H1 (cell line): ENCODE measurements at regions not wholly inside any gene's neighbourhood (a gene's known extent, or its start where the extent isn't known, plus 50 kb on each side); places are given as distances from the start of the nearest gene placed in this dataset.

ENCODE experiments used
- CTCF ChIA-PET: fragments of 300-600 bp; sonication (Branson Sonifier 250); formaldehyde crosslinking; loops from one replicate; lab custom pipeline; 2021; ENCODE audit not compliant: partially characterized antibody; lab: Charles Lee
- POLR2A ChIA-PET: fragments of 300-600 bp; sonication (Branson Sonifier 250); formaldehyde crosslinking; loops from one replicate; lab custom pipeline; 2021; ENCODE audit warnings: inconsistent platforms; ENCODE audit not compliant: partially characterized antibody; lab: Charles Lee
- DNase-seq, 2 experiments: peaks; one replicate each; pipeline versions ENCODE4 v3.0.0 to v3.0.0-alpha.2; 2010 to 2022; ENCODE audit warnings: low spot score in 2 of 2, low read depth in 1 of 2, mixed read lengths in 1 of 2
- FAIRE-seq: peaks from 2 replicates; lab custom pipeline; 2011; peaks lifted over from hg19 to GRCh38; lab: Jason Lieb, UNC
- H2AFZ ChIP-seq: 2 replicates; pipeline ENCODE4 v1.8.1; 2012; ENCODE audit warnings: low read length, inconsistent platforms
- H2AK5ac ChIP-seq: 2 replicates; pipeline ENCODE4 v1.6.1; 2013; ENCODE audit warnings: low read depth, low read length
- H2BK120ac ChIP-seq: replicated peaks from 2 replicates; pipeline ENCODE3; 2013; ENCODE audit warnings: low read depth, low read length, inconsistent platforms
- H2BK12ac ChIP-seq: 2 replicates; pipeline ENCODE4 v1.6.1; 2013; ENCODE audit warnings: low read depth, low read length
- H2BK15ac ChIP-seq: 2 replicates; pipeline ENCODE4 v1.6.1; 2013; ENCODE audit warnings: low read length
- H2BK20ac ChIP-seq: 2 replicates; pipeline ENCODE4 v1.6.1; 2013; ENCODE audit warnings: low read length
- H2BK5ac ChIP-seq: 2 replicates; pipeline ENCODE4 v1.6.1; 2013; ENCODE audit warnings: low read depth, low read length
- H3K14ac ChIP-seq: 2 replicates; pipeline ENCODE4 v1.6.1; 2013; ENCODE audit warnings: inconsistent platforms; ENCODE audit not compliant: insufficient read length
- H3K18ac ChIP-seq: 2 replicates; pipeline ENCODE4 v1.6.1; 2013; ENCODE audit warnings: low read length; ENCODE audit errors: extremely low read depth
- H3K23ac ChIP-seq: 2 replicates; pipeline ENCODE4 v1.6.1; 2013; ENCODE audit warnings: inconsistent platforms; ENCODE audit not compliant: insufficient read length
- H3K23me2 ChIP-seq: 2 replicates; pipeline ENCODE4 v1.6.1; 2013; ENCODE audit warnings: low read depth, low read length
- H3K27ac ChIP-seq: 2 replicates; pipeline ENCODE4 v1.6.1; 2011; ENCODE audit warnings: low read depth, low read length, inconsistent platforms
- H3K27me3 ChIP-seq, 4 experiments: replicated peaks in 1 of 4; 1 replicate in 1 of 4; 2 replicates in 3 of 4; pipeline versions ENCODE4 v1.6.1 to v1.8.1; 2011 to 2013; ENCODE audit warnings: low read length in 3 of 4, mild to moderate bottlenecking in 3 of 4, inconsistent platforms in 2 of 4, mixed read lengths in 2 of 4, moderate library complexity in 1 of 4; ENCODE audit not compliant: control insufficient read depth in 3 of 4, insufficient read depth in 3 of 4; ENCODE audit errors: extremely low read depth in 1 of 4
- H3K36me3 ChIP-seq, 4 experiments: 2 replicates each; pipeline versions ENCODE4 v1.6.1 to v1.8.1; 2011 to 2013; ENCODE audit warnings: mild to moderate bottlenecking in 4 of 4, low read length in 3 of 4, moderate library complexity in 2 of 4, control low read depth in 1 of 4, inconsistent platforms in 1 of 4; ENCODE audit not compliant: insufficient read depth in 4 of 4, control insufficient read depth in 2 of 4
- H3K4ac ChIP-seq: replicated peaks from 2 replicates; pipeline ENCODE3; 2013; ENCODE audit warnings: low read length, low read depth, mixed read lengths, inconsistent platforms; ENCODE audit not compliant: insufficient read length
- H3K4me1 ChIP-seq, 4 experiments: replicated peaks in 1 of 4; 1 replicate in 1 of 4; 2 replicates in 3 of 4; pipeline versions ENCODE4 v1.6.1 to v1.8.1; 2011 to 2013; ENCODE audit warnings: low read length in 3 of 4, inconsistent platforms in 2 of 4, mixed read lengths in 1 of 4; ENCODE audit not compliant: insufficient read depth in 4 of 4, control insufficient read depth in 3 of 4
- H3K4me2 ChIP-seq, 2 experiments: 2 replicates each; pipeline versions ENCODE4 v1.6.1 to v1.8.1; 2011 to 2013; ENCODE audit warnings: low read depth in 2 of 2, low read length in 2 of 2, control low read depth in 1 of 2, inconsistent platforms in 1 of 2, mild to moderate bottlenecking in 1 of 2; ENCODE audit not compliant: insufficient read depth in 1 of 2
- H3K4me3 ChIP-seq, 4 experiments: fragments of 200-600, 300-600 bp in 1 of 4; sonication (generic), shearing (Covaris generic), sonication (Bioruptor Twin) in 1 of 4; 2 replicates each; pipeline versions ENCODE4 v1.5.1 to v1.8.1; 2011 to 2016; ENCODE audit warnings: low read length in 4 of 4, low read depth in 3 of 4, control low read depth in 2 of 4, inconsistent platforms in 2 of 4, mild to moderate bottlenecking in 2 of 4, mixed read lengths in 1 of 4, moderate library complexity in 1 of 4; ENCODE audit not compliant: insufficient read depth in 2 of 4; ENCODE audit errors: extremely low read depth in 1 of 4
- H3K56ac ChIP-seq: replicated peaks from 2 replicates; pipeline ENCODE3; 2013; ENCODE audit warnings: low read depth, mild to moderate bottlenecking, mixed read lengths, low read length, inconsistent platforms; ENCODE audit not compliant: insufficient read length
- H3K79me1 ChIP-seq: 2 replicates; pipeline ENCODE4 v1.6.1; 2013; ENCODE audit warnings: low read depth, low read length, control low read depth
- H3K79me2 ChIP-seq, 2 experiments: 2 replicates each; pipeline versions ENCODE4 v1.6.1 to v1.8.1; 2012 to 2013; ENCODE audit warnings: low read length in 2 of 2, mild to moderate bottlenecking in 2 of 2, inconsistent platforms in 1 of 2; ENCODE audit not compliant: insufficient read depth in 2 of 2, control insufficient read depth in 1 of 2
- H3K9ac ChIP-seq, 4 experiments: replicated peaks in 1 of 4; 1 replicate in 1 of 4; 2 replicates in 3 of 4; pipeline versions ENCODE4 v1.6.1 to v1.8.1; 2011 to 2013; ENCODE audit warnings: low read depth in 3 of 4, low read length in 3 of 4, control low read depth in 2 of 4, mild to moderate bottlenecking in 2 of 4, moderate library complexity in 2 of 4, inconsistent platforms in 1 of 4; ENCODE audit errors: extremely low read depth in 1 of 4
- H3K9me3 ChIP-seq, 2 experiments: 2 replicates each; pipeline versions ENCODE4 v1.6.1 to v1.8.1; 2012 to 2013; ENCODE audit warnings: mild to moderate bottlenecking in 2 of 2, moderate library complexity in 2 of 2, control low read depth in 1 of 2, inconsistent platforms in 1 of 2, low read depth in 1 of 2, low read length in 1 of 2, mixed read lengths in 1 of 2; ENCODE audit not compliant: insufficient read depth in 2 of 2
- H4K20me1 ChIP-seq, 2 experiments: replicated peaks in 1 of 2; 2 replicates each; pipeline versions ENCODE3 to v1.8.1; 2011 to 2013; ENCODE audit warnings: inconsistent platforms in 2 of 2, low read length in 2 of 2, mild to moderate bottlenecking in 1 of 2; ENCODE audit not compliant: insufficient read depth in 2 of 2, control insufficient read depth in 1 of 2
- H4K5ac ChIP-seq: 2 replicates; pipeline ENCODE4 v1.6.1; 2013; ENCODE audit warnings: low read length, low read depth, mixed read lengths, inconsistent platforms; ENCODE audit not compliant: insufficient read length
- H4K8ac ChIP-seq: 2 replicates; pipeline ENCODE4 v1.8.0; 2013; ENCODE audit warnings: mild to moderate bottlenecking, moderate library complexity, low read length, inconsistent platforms; ENCODE audit not compliant: insufficient read depth; ENCODE audit errors: extremely low read depth
- H4K91ac ChIP-seq: replicated peaks from 2 replicates; pipeline ENCODE3; 2013; ENCODE audit warnings: low read length, mixed read lengths, inconsistent platforms; ENCODE audit not compliant: insufficient read length
- ASH2L ChIP-seq: fragments of 200-600, 300-600 bp; sonication (generic); IDR thresholded peaks from one replicate; pipeline ENCODE4 v1.7.1; 2017; ENCODE audit warnings: low read length
- ATF2 ChIP-seq: IDR thresholded peaks from 2 replicates; pipeline ENCODE4 v1.6.1; 2012; ENCODE audit warnings: low read length, inconsistent platforms
- CTBP2 ChIP-seq: IDR thresholded peaks from 2 replicates; pipeline ENCODE4 v1.7.0; 2011; ENCODE audit warnings: borderline replicate concordance, mild to moderate bottlenecking, moderate library complexity, mixed read lengths, low read length; ENCODE audit not compliant: insufficient read depth, insufficient read length
- EZH2 ChIP-seq: fragments of 200-600 bp; sonication (generic); IDR thresholded peaks from 2 replicates; pipeline ENCODE4 v1.7.1; 2012; ENCODE audit warnings: low read depth, mild to moderate bottlenecking, moderate library complexity, low read length, inconsistent platforms; ENCODE audit not compliant: severe bottlenecking
- GABPA ChIP-seq: IDR thresholded peaks from 2 replicates; pipeline ENCODE4 v1.6.1; 2011; ENCODE audit warnings: mild to moderate bottlenecking, low read length, moderate library complexity, borderline replicate concordance; ENCODE audit not compliant: insufficient read depth
- HDAC6 ChIP-seq: IDR thresholded peaks from one replicate; pipeline ENCODE4 v1.7.1; 2012; ENCODE audit warnings: low read depth, mild to moderate bottlenecking, inconsistent platforms, low read length, moderate library complexity
- RAD21 ChIP-seq, 2 experiments: IDR thresholded peaks in 1 of 2; conservative IDR thresholded peaks in 1 of 2; 2 replicates each; pipeline ENCODE4 v1.6.1; 2011; ENCODE audit warnings: low read depth in 2 of 2, low read length in 2 of 2, improper control_type of control experiment in 1 of 2, inconsistent platforms in 1 of 2, mild to moderate bottlenecking in 1 of 2, moderate library complexity in 1 of 2
- RFX5 ChIP-seq: IDR thresholded peaks from 2 replicates; pipeline ENCODE4 v1.6.1; 2011; ENCODE audit warnings: low read depth, low read length, improper control_type of control experiment, borderline replicate concordance
- SP4 ChIP-seq: IDR thresholded peaks from 2 replicates; pipeline ENCODE4 v1.6.1; 2012; ENCODE audit warnings: low read length, inconsistent platforms
- WGBS, 2 experiments: shearing (Covaris generic) in 1 of 2; methylation state at CpG; one replicate each; pipeline versions ENCODE4 v1.1.6 to v1.1.7; 2013 to 2015; ENCODE audit warnings: low lambda C conversion rate in 2 of 2, mixed read lengths in 2 of 2, inconsistent platforms in 1 of 2, low coverage in 1 of 2, missing lambda C conversion rate in 1 of 2; ENCODE audit not compliant: insufficient replicate concordance in 2 of 2, insufficient coverage in 1 of 2, insufficient read length in 1 of 2; ENCODE audit errors: extremely low coverage in 1 of 2, missing lambda C conversion rate in 1 of 2; 5-methylcytosine and 5-hydroxymethylcytosine counted together
- TF ChIP-seq, protein P1 (sequence below): IDR thresholded peaks from 2 replicates; pipeline ENCODE4 v1.6.1; 2012; ENCODE audit warnings: inconsistent platforms

GRCh38 chrX:35251226-35251625 lies 308.6 kb downstream of the FAM47B start:
- no peak overlapping the region for H3K18ac ChIP-seq
- ChIA-PET POLR2A (no interaction called here), CTCF (no interaction called here)
- no peak overlapping the region for H3K9ac ChIP-seq
- H2BK120ac ChIP-seq, result no peak overlapping the region
- H3K79me1 ChIP-seq, result no peaks in the 10 kb centered on the region
- no peak overlapping the region for H3K4me3 ChIP-seq
- no peaks in the 10 kb centered on the region for H3K27me3 ChIP-seq
- no peak overlapping the region for H3K23ac ChIP-seq
- H3K4me2 ChIP-seq, result no peak overlapping the region
- no peak overlapping the region for H3K4ac ChIP-seq
- H2AK5ac ChIP-seq, result no peak overlapping the region
- H2BK15ac ChIP-seq, result no peak overlapping the region
- no peaks in the 10 kb centered on the region for H3K23me2 ChIP-seq
- FAIRE-seq (no peak), DNase-seq (no peak)
- no peak overlapping the region for H2BK12ac ChIP-seq
- H2BK20ac ChIP-seq, result no peak overlapping the region
- H3K27ac ChIP-seq, result no peak overlapping the region
- no peak overlapping the region for H3K56ac ChIP-seq
- H4K91ac ChIP-seq, result no peak overlapping the region
- 100% methylated on average over 1 of the region's 1 CpG; no CpG with 5 or more reads in 1 of the 2 experiments for WGBS, 2 experiments
- TF ChIP-seq CTBP2 (no peak), EZH2 (no peak), HDAC6 (no peak), RFX5 (no peak), SP4 (no peak), RAD21 (IDR thresholded peaks at IDR 0.05 in 1 of 2, conservative IDR thresholded peaks at IDR 0.05 in 1 of 2; ENCODE audit: low read depth in 2 of 2, low read length in 2 of 2) (no peak), GABPA (no peak), ATF2 (no peak), ASH2L (no peak)
- TF ChIP-seq, protein P1, sequence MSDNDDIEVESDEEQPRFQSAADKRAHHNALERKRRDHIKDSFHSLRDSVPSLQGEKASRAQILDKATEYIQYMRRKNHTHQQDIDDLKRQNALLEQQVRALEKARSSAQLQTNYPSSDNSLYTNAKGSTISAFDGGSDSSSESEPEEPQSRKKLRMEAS, result no peak
- no peak overlapping the region for H4K5ac ChIP-seq
- H3K9me3 ChIP-seq, result no peaks in the 10 kb centered on the region
- H4K8ac ChIP-seq, result no peak overlapping the region
- H3K14ac ChIP-seq, result no peak overlapping the region
- no peaks in the 10 kb centered on the region for H4K20me1 ChIP-seq
- no peak overlapping the region for H2AFZ ChIP-seq
- H2BK5ac ChIP-seq, result no peak overlapping the region
- H3K4me1 ChIP-seq, result no peaks in the 10 kb centered on the region
- H3K79me2 ChIP-seq, result no peaks in the 10 kb centered on the region
- H3K36me3 ChIP-seq, result no peaks in the 10 kb centered on the region
